ENCODE measurements at regions not wholly inside any gene's neighbourhood (a gene's known extent, or its start where the extent isn't known, plus 50 kb on each side); places are given as distances from the start of the nearest gene placed in this dataset.

DNA sequence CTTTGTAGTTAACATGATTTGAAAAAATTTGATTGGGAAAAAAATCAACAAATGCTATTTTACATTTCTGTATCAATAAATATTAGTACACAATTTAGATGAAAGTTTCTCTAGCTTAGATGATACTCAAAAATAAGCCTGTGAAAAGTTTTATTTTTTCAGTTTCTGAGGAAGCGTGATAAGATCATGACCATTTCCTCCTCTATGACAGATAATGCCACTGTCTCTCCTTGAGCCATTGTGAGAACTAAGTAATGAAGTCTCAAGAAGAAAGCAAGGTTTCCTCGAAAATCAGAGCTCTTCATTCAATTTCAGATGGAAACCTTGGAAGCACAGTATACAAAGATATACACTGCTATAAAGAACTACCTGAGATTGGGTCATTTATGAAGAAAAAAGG lies 395.0 kb downstream of the HDGFL1 start:
- no peaks in the 10 kb centered on the region for H3K9me3 ChIP-seq
- no peaks in the 10 kb centered on the region for H3K36me3 ChIP-seq
- H3K27me3 ChIP-seq = no peaks in the 10 kb centered on the region
- no peak overlapping the region for H3K27ac ChIP-seq
- TF ChIP-seq POLR2A (IDR thresholded peaks at IDR 0.05) = no peak
- no peak for TF ChIP-seq EP300 (IDR thresholded peaks at IDR 0.05)
- TF ChIP-seq POLR2AphosphoS5 (IDR thresholded peaks at IDR 0.05) = no peak
- TF ChIP-seq, protein P1, sequence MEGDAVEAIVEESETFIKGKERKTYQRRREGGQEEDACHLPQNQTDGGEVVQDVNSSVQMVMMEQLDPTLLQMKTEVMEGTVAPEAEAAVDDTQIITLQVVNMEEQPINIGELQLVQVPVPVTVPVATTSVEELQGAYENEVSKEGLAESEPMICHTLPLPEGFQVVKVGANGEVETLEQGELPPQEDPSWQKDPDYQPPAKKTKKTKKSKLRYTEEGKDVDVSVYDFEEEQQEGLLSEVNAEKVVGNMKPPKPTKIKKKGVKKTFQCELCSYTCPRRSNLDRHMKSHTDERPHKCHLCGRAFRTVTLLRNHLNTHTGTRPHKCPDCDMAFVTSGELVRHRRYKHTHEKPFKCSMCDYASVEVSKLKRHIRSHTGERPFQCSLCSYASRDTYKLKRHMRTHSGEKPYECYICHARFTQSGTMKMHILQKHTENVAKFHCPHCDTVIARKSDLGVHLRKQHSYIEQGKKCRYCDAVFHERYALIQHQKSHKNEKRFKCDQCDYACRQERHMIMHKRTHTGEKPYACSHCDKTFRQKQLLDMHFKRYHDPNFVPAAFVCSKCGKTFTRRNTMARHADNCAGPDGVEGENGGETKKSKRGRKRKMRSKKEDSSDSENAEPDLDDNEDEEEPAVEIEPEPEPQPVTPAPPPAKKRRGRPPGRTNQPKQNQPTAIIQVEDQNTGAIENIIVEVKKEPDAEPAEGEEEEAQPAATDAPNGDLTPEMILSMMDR (IDR thresholded peaks at IDR 0.05) = no peak
- H3K4me3 ChIP-seq = no peak overlapping the region
- DNase-seq = no peak
- 64 to 78% methylated on average over 2 of the region's 2 CpGs for WGBS, 2 donors
- intact Hi-C loops (cut with DNase I) = no loop called here
- peaks cover 0 to 5% (median 0%) of the 10 kb centered on the region in 4 donors for H3K4me1 ChIP-seq

- TF ChIP-seq POLR2A (IDR thresholded peaks at IDR 0.05) = no peak
- TF ChIP-seq, protein P1 (IDR thresholded peaks at IDR 0.05) = no peak
- TF ChIP-seq POLR2AphosphoS5 (IDR thresholded peaks at IDR 0.05) = no peak
- TF ChIP-seq EP300 (IDR thresholded peaks at IDR 0.05) = no peak
- 59 to 64% methylated on average over 5 of the region's 5 CpGs for WGBS, 2 donors
- H3K27me3 ChIP-seq = no peaks in the 10 kb centered on the region
- intact Hi-C loops (cut with DNase I) = no loop called here
- H3K27ac ChIP-seq = no peak overlapping the region
- H3K4me1 ChIP-seq = no peaks in the 10 kb centered on the region
- no peaks in the 10 kb centered on the region for H3K9me3 ChIP-seq
- no peak overlapping the region for H3K4me3 ChIP-seq
- H3K36me3 ChIP-seq = no peaks in the 10 kb centered on the region
- DNase-seq = no peak
Measured at GRCh38 chr6:22965889-22966288, 396.5 kb downstream of the HDGFL1 start.

DNA sequence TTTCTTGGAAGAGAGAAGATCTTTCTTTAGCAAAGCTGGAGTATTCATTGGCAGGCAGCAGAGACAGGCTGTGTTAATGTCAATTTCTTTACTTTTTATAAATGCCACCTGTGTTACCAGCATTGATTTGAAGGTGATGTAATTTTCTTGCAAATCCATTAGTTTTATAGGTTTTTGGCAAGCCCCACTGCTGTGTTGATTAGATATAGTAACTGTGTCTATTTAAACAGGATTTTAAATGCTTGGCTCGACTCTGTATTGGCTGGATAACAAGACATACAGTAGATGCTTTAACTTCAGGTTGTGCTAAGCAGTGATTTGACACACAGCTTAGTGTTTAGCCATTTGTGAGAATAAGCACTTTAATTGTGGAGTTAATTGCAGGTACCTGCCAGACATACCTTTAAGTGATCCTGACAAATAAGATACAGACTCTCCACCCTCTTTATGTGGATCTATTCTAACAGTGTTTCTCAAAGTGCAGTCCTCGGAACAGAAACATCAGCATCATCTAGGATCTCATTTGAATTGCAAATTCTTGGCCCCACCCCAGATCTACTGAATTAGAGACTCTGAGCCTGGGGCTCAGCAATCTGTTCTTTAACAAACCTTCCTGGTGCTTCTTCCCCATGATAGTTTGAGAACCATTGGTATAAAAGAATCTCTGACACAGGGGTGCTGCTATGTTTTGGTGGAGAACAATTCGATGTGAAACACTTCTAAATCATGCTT lies 397.5 kb downstream of the HDGFL1 start:
- no peak overlapping the region for H3K27ac ChIP-seq
- 55 to 63% methylated on average over 3 of the region's 3 CpGs for WGBS, 2 donors
- TF ChIP-seq, protein P1 (IDR thresholded peaks at IDR 0.05) = no peak
- TF ChIP-seq POLR2A (IDR thresholded peaks at IDR 0.05) (no peak), EP300 (IDR thresholded peaks at IDR 0.05) (no peak), POLR2AphosphoS5 (IDR thresholded peaks at IDR 0.05) (no peak)
- intact Hi-C loops (cut with DNase I) = no loop called here
- no peak overlapping the region for H3K4me3 ChIP-seq
- H3K27me3 ChIP-seq = no peaks in the 10 kb centered on the region
- H3K4me1 ChIP-seq = no peaks in the 10 kb centered on the region
- no peaks in the 10 kb centered on the region for H3K36me3 ChIP-seq
- H3K9me3 ChIP-seq = no peaks in the 10 kb centered on the region
- no peak for DNase-seq

DNA sequence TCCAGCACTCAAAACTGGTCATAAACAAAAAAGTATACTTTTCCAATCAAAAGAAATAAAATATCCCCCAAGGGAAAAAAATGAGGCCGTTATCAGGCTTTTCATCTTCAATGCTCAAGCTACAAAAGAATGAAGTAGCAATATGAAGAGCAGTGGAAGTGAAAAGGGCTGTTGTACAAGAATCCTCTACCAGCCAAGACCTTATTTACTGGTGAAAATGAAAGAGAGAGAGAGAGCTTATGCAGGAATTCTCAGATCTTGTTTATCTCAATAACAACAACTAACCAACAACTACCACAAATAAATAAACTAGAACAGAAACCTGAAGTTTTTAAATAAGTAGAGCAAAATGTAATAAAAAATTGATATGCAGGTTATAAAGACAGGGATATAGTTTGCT lies 400.6 kb downstream of the HDGFL1 start:
- WGBS, 2 donors = 79 to 80% methylated on average over 1 of the region's 1 CpG
- Histone ChIP-seq H3K4me1 (no peaks in the 10 kb centered on the region), H3K9me3 (no peaks in the 10 kb centered on the region), H3K27ac (no peak overlapping the region), H3K36me3 (no peaks in the 10 kb centered on the region), H3K27me3 (no peaks in the 10 kb centered on the region), H3K4me3 (no peak overlapping the region)
- DNase-seq = no peak
- intact Hi-C loops (cut with DNase I) = no loop called here
- TF ChIP-seq, protein P1 (IDR thresholded peaks at IDR 0.05) = no peak
- no peak for TF ChIP-seq POLR2AphosphoS5 (IDR thresholded peaks at IDR 0.05)
- no peak for TF ChIP-seq EP300 (IDR thresholded peaks at IDR 0.05)
- TF ChIP-seq POLR2A (IDR thresholded peaks at IDR 0.05) = no peak

GRCh38 chr6:22972771-22973170 lies 403.4 kb downstream of the HDGFL1 start:
- Histone ChIP-seq H3K9me3 (no peaks in the 10 kb centered on the region), H3K36me3 (no peaks in the 10 kb centered on the region), H3K27me3 (no peaks in the 10 kb centered on the region), H3K4me1 (no peaks in the 10 kb centered on the region), H3K27ac (no peak overlapping the region), H3K4me3 (no peak overlapping the region)
- TF ChIP-seq EP300 (IDR thresholded peaks at IDR 0.05) = no peak
- TF ChIP-seq POLR2A (IDR thresholded peaks at IDR 0.05) = no peak
- TF ChIP-seq, protein P1 (IDR thresholded peaks at IDR 0.05) = no peak
- TF ChIP-seq POLR2AphosphoS5 (IDR thresholded peaks at IDR 0.05) = no peak
- DNase-seq = no peak
- intact Hi-C loops (cut with DNase I) = no loop called here
- WGBS, 2 donors = 89 to 92% methylated on average over 3 of the region's 3 CpGs

Data from sigmoid colon (tissue), 6 donors.